ENCODE measurements at regions not wholly inside any gene's neighbourhood (a gene's known extent, or its start where the extent isn't known, plus 50 kb on each side); places are given as distances from the start of the nearest gene placed in this dataset.
A peak's percentile ranks its signal among the peaks of the same experiment; 100 is the strongest.
"Not testable (repeated sequence)": the region's sequence is repeated elsewhere in the genome, so short reads cannot be mapped to it uniquely, and the experiment has no call there.

GRCh38 chr10:80697926-80698325 lies 160.2 kb downstream of the SH2D4B start:
- DNase-seq (no peak), ATAC-seq (no peak)
- intact Hi-C loops (cut with DNase I): no loop called here

- ATAC-seq (peak; percentile 84 to 94), DNase-seq (peak; percentile 82)
- intact Hi-C loops (cut with DNase I): loop anchor here in 1 of 2 donors (10.0 kb wide), 1 partner anchor 225 kb away; no protein-coding TSS in a partner anchor
Measured at GRCh38 chr10:80699602-80700039, 161.9 kb downstream of the SH2D4B start.

- intact Hi-C loops (cut with DNase I): loop anchor here in 1 of 2 donors (10.0 kb wide), 1 partner anchor 225 kb away; no protein-coding TSS in a partner anchor
- DNase-seq (no peak), ATAC-seq (no peak)
Measured at GRCh38 chr10:80700252-80700651, 162.6 kb downstream of the SH2D4B start.

- intact Hi-C loops (cut with DNase I): loop anchor here in 1 of 2 donors (10.0 kb wide), 1 partner anchor 224 kb away; no protein-coding TSS in a partner anchor
Measured at GRCh38 chr10:80700760-80701444, 163.2 kb downstream of the SH2D4B start.

GRCh38 chr10:80701706-80702105 lies 164.0 kb downstream of the SH2D4B start:
- ATAC-seq: no peak

More at GRCh38 chr10:80700760-80701444, 163.2 kb downstream of the SH2D4B start:
- DNase-seq: no peak
- ATAC-seq: no peak

DNA sequence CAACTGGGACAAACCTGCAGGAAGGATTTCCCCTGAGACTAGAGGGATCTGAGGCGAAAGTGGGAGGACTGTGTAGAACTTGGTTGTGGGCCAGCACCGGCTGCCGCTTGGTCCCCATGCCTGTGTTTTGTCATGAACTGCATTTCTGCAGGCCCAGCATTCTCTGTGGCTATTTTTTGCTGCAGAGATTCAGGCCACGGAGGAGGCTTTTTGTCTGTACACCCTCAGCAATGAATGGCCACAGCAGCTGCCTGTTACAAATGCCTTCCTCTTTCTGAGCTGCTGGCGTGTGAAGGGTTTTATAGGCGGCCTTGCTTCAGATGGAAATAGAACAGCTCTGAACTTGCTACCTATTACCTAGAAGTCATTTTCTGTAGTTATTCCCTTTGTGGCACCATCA lies 164.4 kb downstream of the SH2D4B start:
- intact Hi-C loops (cut with DNase I): loop anchor here in 1 of 2 donors (10.0 kb wide), 1 partner anchor 223 kb away; no protein-coding TSS in a partner anchor
- DNase-seq: no peak
- ATAC-seq: no peak

More at GRCh38 chr10:80701706-80702105, 164.0 kb downstream of the SH2D4B start:
- DNase-seq: no peak
- intact Hi-C loops (cut with DNase I): loop anchor here in 1 of 2 donors (10.0 kb wide), 1 partner anchor 223 kb away; no protein-coding TSS in a partner anchor

DNA sequence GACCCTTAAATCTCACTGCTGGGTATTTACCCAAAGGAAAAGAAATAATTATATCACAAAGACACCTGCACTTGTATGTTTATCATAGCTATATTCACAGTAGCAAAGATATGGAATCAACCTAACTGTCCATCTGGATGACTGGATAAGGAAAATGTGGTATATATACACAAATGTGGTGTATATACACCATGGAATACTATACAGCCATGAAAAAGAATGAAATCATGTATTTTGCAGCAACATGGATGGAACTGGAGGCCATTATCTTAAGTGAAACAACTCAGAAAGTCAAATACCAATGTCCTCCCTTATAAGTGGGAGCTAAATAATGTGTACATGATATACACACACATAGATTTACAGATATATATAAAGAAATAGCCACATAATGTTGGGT lies 168.2 kb downstream of the SH2D4B start:
- ATAC-seq (no peak), DNase-seq (no peak)
- intact Hi-C loops (cut with DNase I): loop anchor here in 1 of 2 donors (10.0 kb wide), 1 partner anchor 219 kb away; no protein-coding TSS in a partner anchor

DNA sequence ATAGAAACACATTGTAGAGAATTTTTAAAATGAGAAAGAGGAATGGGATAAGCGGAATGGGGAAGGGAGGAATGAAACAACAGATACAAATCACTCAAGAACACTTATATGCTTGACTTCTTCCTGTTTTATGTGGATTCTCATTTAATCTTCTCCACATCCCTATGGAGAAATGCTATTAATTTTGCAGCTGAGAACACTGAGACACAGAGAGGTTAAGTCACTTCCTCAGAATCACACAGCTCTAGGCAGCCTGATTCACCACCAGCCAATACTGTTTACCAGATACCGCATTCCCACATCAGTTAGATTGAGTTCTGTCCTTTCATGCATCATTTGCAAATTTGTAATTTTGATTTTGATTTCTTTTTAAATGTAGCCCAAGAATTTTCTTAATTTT lies 170.5 kb downstream of the SH2D4B start:
- DNase-seq (no peak), ATAC-seq (no peak)
- intact Hi-C loops (cut with DNase I): loop anchor here in 1 of 2 donors (10.0 kb wide), 1 partner anchor 217 kb away; no protein-coding TSS in a partner anchor

- DNase-seq (no peak), ATAC-seq (no peak)
- intact Hi-C loops (cut with DNase I): loop anchor here in 1 of 2 donors (10.0 kb wide), 1 partner anchor 216 kb away; no protein-coding TSS in a partner anchor
Measured at GRCh38 chr10:80708808-80709207, 171.1 kb downstream of the SH2D4B start.

- ATAC-seq: no peak
- intact Hi-C loops (cut with DNase I): loop anchor here in 1 of 2 donors (10.0 kb wide), 1 partner anchor 215 kb away; no protein-coding TSS in a partner anchor
- no peak for DNase-seq
Measured at GRCh38 chr10:80709866-80710265, 172.2 kb downstream of the SH2D4B start.

DNA sequence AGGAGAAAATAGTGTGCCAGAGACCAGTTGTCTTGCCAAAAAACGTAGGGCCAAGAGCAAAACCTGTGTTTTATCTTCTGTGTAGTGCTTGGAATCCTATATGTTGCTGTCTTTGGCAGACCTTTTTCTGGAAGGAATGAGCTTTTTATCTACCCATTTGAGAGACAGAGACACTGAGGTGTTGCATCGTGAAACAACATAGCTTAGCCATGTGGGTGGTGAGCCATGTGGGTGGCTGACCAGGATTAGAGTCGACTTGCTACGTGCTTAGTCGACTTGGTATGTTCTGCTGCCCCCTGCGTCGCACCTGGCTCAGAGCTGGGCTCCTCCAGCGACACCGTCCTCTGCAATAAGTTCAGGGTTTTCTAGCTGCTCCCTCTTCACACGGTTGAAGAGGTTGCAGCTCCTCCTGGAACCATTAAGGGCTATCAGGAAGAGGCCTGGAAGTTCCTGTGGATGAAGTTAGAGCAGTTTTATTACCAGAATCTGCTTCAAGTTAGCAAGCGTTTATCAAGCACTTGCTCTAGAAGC lies 175.8 kb downstream of the SH2D4B start:
- DNase-seq: no peak
- intact Hi-C loops (cut with DNase I): no loop called here
- ATAC-seq: no peak

DNA sequence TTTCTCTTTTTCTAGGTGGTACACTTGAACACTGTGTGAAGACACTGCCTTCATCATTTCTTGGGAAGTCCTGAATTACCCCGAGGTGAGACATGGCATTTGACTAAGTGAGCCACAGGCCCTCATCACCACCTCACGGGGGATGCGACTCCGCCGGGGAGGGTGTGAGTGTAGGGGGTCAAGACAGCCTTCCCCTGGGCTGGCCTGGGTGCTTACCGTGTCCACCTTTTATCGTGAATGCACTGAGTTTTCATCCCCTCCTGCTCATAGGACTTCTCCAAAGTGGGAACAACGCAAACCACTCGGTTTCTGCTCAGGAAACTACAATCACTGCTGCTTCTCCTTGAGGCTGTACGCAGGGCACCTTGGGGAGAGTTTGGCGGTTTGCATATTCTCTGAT lies 176.9 kb downstream of the SH2D4B start:
- DNase-seq (no peak), ATAC-seq (no peak)
- intact Hi-C loops (cut with DNase I): no loop called here

GRCh38 chr10:80718024-80718423 lies 180.3 kb downstream of the SH2D4B start:
- DNase-seq (no peak), ATAC-seq (peak in 1 of 2 donors; percentile 42)
- intact Hi-C loops (cut with DNase I): no loop called here

- intact Hi-C loops (cut with DNase I): no loop called here
- DNase-seq (no peak), ATAC-seq (no peak)
Measured at GRCh38 chr10:80719935-80720334, 182.2 kb downstream of the SH2D4B start.

- DNase-seq (no peak), ATAC-seq (no peak)
- intact Hi-C loops (cut with DNase I): no loop called here
Measured at GRCh38 chr10:80720549-80720948, 182.8 kb downstream of the SH2D4B start.

DNA sequence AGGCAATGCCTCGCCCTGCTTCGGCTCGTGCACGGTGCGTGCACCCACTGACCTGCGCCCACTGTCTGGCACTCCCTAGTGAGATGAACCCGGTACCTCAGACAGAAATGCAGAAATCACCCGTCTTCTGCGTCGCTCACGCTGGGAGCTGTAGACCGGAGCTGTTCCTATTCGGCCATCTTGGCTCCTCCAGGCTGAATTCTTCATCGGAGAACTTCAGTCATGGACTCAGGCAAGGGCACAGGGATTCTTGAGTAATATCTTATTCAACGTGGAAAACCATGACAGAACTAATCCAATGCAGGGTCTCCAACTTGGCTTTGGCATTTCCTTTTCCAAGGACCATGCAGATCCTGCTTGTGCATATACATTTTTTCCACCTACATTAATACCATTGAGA lies 190.7 kb downstream of the SH2D4B start:
- DNase-seq; ATAC-seq; intact Hi-C loops (cut with DNase I): not testable (repeated sequence)

GRCh38 chr10:80729896-80730295 lies 192.2 kb downstream of the SH2D4B start:
- ATAC-seq (no peak), DNase-seq (no peak)
- intact Hi-C loops (cut with DNase I): no loop called here

DNA sequence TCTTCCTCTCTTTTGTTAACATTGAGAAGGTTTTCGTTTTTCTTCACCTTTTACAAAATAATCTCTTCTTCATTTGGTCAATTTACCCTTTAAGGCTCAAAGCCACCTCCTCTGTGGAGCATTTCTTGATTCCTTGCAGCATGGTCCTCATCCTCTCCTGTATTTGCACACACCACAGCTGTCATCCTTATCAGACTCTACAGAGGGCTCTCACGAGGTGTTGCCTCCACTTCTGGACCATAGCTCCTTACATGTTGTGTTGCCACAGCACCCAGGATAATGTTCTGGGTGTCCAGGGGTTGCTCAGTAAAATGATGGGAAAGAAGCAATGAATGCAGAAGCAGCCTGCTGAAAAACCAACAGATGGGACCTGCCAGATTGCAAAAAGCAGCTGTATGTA lies 192.8 kb downstream of the SH2D4B start:
- intact Hi-C loops (cut with DNase I): no loop called here
- DNase-seq: no peak
- no peak for ATAC-seq

DNA sequence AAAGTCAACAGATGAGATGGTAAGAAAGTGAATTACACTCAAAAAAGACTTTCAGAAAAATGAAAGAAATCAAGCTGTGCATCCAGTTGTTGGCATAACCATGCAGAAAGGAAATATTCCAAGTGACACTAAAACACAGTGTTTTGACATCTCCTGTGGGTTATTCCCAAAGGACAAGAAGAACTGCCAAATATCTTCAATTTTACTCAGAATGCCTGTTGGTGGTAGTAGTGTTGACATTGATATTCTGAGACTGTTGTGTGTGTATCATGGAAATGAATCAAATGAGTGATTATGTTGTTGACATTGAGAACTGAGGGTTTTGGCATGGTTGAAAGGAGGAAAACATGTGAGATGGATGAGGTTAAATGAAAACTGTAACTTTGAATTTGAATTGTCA lies 196.9 kb downstream of the SH2D4B start:
- no peak for ATAC-seq
- DNase-seq: no peak
- intact Hi-C loops (cut with DNase I): no loop called here

DNA sequence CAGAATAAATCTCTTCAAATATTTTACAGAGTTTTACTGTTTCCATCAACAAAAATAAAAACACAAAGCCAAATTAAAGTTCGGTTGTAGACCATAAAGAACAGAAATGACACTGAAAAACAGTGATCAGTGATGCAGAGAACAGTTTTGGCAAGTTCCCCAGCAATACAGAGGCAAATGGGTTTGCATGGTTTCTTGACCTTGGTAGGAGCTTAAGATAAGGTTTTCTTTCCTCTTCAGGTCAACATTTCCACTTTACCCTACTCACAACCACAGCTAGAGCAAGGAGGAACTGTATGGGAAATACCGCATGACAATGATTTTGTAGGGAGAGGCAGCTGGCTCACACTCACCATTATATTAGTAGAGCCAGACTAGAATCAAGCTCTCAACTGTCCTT lies 199.5 kb downstream of the SH2D4B start:
- intact Hi-C loops (cut with DNase I): no loop called here
- DNase-seq (no peak), ATAC-seq (no peak)

Measured in left cardiac atrium (tissue), 4 donors.